HG03575 (cell line): ENCODE measurements at regions not wholly inside any gene's neighbourhood (a gene's known extent, or its start where the extent isn't known, plus 50 kb on each side); places are given as distances from the start of the nearest gene placed in this dataset.

Experiments used
- ATAC-seq: cut with Tn5 transposase; IDR thresholded peaks from one replicate; pipeline ENCODE4 v1.9.1; 2021; ENCODE audit not compliant: unreplicated experiment, insufficient number of reproducible peaks, low FRiP score; ENCODE audit errors: extremely low read depth

GRCh38 chr22:22386602-22387385, 121.7 kb downstream of the ZNF280B start:
- ATAC-seq, result no peak

DNA sequence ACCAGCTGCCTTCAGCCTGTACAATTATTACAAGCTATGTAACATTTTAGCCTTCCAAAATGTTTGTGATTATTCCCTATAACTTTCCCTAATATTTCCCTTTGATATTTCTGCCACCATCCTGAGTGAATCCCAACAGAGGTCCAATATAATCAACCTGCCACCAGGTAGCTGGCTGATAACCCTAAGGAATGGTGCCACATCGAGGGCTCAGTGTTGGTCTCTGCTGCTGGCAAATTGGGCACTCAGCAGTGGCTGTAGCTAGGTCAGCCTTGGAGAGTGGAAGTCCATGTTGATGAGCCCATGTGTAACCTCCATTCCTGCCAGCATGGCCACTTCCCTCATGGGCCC, 121.2 kb downstream of the ZNF280B start:
- no peak for ATAC-seq

DNA sequence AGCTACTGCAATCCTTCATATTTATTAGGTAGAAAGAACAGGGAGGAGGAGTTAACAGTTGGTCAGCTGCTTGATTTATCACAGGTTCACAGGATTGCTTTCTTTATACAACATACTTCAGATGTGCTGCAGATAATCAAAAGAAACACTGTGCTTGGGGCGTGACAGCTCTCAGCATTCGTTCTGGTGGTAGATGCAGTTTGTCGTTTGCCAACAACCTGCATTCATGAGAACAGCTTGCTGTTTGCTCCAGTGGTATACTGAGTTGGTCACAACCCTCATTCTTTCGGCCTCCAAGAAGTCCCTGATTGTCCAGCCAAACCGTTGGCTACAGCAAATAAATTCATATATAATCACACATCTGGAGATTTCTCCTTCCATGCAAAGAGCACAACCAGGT, 120.5 kb downstream of the ZNF280B start:
- ATAC-seq, result no peak

- ATAC-seq, result no peak
These were observed 120.0 kb downstream of the ZNF280B start for GRCh38 chr22:22388494-22388893.

DNA sequence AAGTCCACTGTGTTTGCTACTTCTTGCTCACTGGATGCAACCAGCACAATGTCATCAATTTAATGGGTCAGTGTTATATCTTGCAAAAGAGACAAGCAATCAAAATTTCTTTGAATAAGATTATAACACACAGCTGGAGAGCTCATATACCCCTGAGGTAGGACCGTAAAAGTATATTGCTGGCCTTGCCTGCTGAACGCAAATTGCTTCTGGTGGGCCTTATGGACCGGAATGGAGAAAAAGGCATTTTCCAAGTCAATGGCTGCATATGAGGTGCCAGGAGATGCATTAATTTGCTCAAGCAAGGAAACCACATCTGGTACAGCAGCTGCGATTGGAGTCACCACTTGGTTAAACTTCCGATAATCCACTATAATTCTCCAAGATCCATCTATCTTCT, 119.1 kb downstream of the ZNF280B start:
- no peak for ATAC-seq

DNA sequence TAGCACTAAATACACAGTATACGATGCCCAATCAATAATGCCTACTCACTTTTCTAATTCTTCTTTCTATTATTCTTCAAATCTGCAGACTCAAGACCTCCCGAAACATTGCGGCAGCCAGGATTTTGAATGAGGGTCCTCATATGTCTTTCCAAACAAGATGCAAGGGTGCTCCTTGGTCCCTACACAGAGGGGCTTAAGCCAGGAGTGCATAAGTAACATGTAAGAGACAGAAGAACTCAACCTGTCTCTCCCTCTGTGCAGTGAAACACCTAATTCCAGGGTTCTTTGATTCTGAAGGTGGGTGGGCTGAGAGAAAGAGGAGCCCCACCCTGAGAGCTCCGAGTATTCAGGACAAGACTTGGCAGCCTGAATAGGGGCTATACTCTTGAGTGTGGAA, 117.6 kb downstream of the ZNF280B start:
- ATAC-seq, result no peak

GRCh38 chr22:22391543-22391942, 117.0 kb downstream of the ZNF280B start:
- no peak for ATAC-seq

- ATAC-seq, result no peak
These were observed 116.4 kb downstream of the ZNF280B start for GRCh38 chr22:22392131-22392530.

- no peak for ATAC-seq
These were observed 114.0 kb downstream of the ZNF280B start for GRCh38 chr22:22394591-22394990.

DNA sequence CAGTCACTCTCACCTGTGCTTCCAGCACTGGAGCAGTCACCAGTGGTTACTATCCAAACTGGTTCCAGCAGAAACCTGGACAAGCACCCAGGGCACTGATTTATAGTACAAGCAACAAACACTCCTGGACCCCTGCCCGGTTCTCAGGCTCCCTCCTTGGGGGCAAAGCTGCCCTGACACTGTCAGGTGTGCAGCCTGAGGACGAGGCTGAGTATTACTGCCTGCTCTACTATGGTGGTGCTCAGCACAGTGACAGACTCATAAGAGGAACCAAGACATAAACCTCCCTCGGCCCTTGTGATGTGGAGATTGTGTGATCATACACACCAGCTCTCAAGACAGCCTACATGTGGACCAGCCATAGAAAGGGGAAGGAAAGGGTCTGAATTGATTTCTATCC, 113.3 kb downstream of the ZNF280B start:
- no peak for ATAC-seq

DNA sequence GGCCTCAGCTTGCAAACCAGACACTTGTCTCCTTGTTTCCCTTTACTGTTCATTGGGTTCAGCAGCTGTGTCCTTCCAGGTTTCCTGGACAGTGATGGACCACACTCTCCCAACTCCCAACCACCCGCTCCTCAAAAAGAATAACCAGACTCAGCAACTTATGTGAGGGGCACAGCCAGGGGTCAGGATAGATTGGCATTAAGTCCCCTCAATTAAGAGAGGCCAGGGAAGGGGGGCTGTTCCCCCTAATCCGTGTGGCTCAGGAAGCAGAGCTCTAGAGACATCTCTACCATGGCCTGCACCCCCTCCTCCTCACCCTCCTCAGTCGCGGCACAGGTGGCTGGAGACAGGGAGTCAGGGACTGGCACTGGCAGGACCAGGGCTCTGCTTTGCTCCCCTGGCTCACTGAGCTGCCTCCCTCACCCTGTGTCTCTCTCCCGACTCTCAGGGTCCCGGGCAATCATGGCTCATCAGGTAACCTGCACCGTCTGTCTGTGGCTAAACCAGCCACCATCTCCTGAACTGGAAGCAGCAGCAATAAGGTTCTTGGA, 111.7 kb downstream of the ZNF280B start:
- no peak for ATAC-seq

DNA sequence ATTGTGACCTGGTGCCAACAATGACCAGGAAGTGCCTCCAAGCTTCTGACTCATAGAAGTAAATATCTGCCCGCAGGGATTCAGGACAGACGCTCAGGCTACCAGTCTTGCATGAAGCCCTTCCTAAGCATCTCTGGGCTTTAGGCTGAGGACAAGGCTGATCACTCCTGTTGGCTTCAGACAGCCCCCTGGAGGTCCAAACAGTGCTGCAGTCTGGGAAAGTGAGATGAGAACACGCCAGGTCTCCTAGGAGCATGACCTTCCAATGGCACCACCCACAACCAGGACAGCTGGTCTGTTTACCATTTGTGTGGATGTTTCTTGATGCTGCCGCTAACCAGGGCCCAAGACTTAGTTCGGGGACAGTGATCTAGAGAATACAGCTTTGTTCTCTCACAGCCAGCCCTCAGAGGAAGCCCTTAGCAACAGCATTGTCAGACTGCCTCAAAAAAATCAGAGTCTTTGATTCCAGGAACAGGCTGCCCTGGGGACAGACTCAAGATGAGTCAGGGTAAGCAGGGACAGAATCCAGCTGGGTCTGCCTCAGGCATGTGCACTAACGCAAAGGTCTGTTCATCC, 111.2 kb downstream of the ZNF280B start:
- ATAC-seq, result no peak

DNA sequence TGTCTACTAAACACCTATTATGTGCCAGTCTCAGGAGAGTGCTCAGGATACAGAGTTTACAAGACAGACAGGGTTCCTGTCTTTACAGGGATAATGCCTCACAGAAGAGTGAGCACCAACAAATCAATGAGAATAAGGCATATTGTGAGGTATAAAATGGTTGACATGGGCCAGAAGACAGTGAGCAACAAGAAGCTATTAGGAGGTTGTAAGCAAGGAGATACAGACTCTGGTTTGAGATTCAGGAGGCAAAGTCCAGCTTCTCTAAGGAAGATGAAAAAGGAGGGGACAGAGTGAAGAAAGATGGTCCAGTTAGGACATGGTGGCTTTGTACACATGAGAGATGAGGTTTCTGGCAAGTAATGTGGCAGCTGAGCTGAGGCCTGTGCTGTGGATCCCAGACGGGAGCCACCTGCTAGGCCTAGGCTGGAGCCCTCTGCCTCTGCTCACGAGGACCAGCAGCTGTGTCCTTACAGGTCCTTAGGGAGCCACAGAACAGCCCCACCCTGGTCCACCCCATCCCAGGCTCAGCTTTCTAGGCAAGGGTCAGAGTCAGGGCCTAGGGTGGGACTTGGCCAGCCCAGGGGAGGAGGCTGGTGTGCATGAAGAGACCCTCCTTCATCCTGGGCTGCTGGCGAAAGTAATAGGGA, 110.5 kb downstream of the ZNF280B start:
- ATAC-seq, result no peak

DNA sequence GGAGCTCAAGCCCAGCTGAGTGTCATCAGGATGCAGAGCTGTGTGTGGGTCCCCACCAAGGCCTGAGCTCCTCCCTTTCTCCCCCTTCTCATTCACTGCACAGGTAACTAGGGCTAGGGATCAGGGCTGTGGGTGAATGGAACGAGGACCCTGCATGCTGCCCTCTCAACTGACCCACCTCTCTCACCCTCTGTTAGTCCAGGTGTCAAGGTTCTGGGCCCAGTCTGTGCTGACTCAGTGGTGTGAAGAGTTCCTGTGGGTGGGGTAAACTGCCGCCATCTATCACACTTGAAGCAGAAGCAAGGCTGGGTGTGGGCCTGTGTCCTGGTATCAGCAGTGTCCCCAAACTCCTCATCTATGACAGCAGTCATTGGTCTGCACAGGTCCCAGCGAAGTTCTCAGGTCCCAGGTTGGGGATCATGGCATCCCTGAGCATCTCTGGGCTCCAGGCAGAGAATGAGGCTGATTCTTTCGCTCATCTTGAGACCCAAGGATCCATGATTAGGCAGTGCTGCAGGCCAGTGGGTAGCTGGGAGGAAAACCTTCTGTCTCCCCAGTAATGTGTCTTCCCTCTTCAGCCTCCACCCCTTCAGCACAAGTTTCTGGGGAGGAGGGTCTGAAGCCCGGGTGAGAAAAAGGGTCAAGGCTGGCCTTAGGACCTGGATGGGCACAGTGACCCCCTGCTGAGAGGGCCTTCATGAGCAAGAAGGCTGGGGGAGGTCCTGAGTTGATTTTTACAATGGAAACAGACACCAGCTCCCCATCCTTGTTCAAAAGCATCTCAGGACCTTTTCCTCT, 109.8 kb downstream of the ZNF280B start:
- no peak for ATAC-seq

- ATAC-seq, result no peak
These were observed 108.4 kb downstream of the ZNF280B start for GRCh38 chr22:22400099-22400498.

DNA sequence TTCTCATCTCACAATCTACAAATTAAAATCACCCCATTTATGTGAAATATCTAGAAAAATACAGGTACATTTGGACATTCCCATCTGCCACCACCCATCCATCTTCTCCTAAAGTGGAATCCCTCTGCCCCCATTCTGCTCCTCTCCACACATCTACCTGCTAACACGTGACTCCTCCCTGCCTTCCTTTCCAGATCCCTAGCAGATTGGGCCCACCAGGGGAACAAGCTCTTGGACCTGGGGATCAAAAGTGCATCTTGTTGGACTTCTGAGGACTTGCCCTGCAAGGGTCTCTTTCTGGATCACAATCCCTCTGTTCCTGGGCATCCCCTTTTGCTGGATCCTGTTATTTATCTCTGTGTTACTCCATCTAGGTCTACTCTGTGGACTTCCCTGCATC, 107.6 kb downstream of the ZNF280B start:
- no peak for ATAC-seq

- no peak for ATAC-seq
These were observed 107.2 kb downstream of the ZNF280B start for GRCh38 chr22:22401381-22401780.

GRCh38 chr22:22403306-22403705, 105.2 kb downstream of the ZNF280B start:
- ATAC-seq, result no peak

DNA sequence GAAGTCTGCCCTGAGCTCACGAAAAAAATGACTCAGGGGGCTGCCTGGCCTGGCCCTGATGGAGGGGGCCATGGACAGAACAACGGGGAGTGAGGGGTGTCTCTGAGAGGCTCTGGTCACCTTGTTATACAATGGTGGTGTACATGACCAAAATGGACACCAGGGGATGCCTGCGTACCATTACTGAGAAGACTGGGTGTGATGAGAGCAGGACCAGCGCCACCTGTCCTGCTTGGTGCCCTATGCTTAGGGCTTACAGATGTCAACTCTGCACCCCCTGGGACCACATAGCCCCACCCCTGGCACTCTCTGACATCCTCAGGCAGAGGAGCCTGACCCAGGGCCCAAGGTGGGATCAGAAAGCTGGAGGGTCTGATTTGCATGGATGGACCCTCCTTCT, 104.8 kb downstream of the ZNF280B start:
- no peak for ATAC-seq
